Fibroblast of villous mesenchyme (primary cell): ENCODE measurements at regions not wholly inside any gene's neighbourhood (a gene's known extent, or its start where the extent isn't known, plus 50 kb on each side); places are given as distances from the start of the nearest gene placed in this dataset.

ENCODE experiments used
- DNase-seq: peaks from one replicate; pipeline ENCODE4 v3.0.0-alpha.2; 2010; ENCODE audit warnings: low read depth
- H3K4me3 ChIP-seq: 2 replicates; pipeline ENCODE4 v1.5.1; 2011; ENCODE audit warnings: low read depth, mild to moderate bottlenecking, low read length
- TF ChIP-seq, protein P1 (sequence below): IDR thresholded peaks from 2 replicates; pipeline ENCODE4 v1.5.1; 2012; ENCODE audit warnings: low read depth, mild to moderate bottlenecking, low read length; ENCODE audit not compliant: insufficient read depth

DNA sequence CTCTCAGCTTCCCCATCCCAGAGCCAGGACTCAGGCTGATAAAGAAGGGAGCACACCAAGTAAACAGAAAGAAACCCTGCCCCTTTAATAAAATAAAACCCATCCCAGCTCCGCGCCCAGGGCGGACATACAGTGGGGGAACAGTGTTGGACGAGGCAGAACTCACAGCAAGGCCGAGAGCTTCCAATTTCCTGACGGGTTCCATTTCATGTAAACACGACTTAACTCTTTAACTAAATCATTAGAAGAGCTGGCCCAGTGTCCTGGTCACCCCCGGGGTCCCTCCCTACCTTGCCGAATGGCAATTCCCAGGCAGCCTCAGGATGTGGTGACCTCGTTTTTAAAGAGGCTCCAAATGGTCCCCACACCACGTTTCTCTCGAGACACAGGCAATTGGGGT is 340.7 kb downstream of the FOXL1 start:
- no peak for DNase-seq
- H3K4me3 ChIP-seq = no peak overlapping the region
- TF ChIP-seq, protein P1, sequence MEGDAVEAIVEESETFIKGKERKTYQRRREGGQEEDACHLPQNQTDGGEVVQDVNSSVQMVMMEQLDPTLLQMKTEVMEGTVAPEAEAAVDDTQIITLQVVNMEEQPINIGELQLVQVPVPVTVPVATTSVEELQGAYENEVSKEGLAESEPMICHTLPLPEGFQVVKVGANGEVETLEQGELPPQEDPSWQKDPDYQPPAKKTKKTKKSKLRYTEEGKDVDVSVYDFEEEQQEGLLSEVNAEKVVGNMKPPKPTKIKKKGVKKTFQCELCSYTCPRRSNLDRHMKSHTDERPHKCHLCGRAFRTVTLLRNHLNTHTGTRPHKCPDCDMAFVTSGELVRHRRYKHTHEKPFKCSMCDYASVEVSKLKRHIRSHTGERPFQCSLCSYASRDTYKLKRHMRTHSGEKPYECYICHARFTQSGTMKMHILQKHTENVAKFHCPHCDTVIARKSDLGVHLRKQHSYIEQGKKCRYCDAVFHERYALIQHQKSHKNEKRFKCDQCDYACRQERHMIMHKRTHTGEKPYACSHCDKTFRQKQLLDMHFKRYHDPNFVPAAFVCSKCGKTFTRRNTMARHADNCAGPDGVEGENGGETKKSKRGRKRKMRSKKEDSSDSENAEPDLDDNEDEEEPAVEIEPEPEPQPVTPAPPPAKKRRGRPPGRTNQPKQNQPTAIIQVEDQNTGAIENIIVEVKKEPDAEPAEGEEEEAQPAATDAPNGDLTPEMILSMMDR = no peak

DNA sequence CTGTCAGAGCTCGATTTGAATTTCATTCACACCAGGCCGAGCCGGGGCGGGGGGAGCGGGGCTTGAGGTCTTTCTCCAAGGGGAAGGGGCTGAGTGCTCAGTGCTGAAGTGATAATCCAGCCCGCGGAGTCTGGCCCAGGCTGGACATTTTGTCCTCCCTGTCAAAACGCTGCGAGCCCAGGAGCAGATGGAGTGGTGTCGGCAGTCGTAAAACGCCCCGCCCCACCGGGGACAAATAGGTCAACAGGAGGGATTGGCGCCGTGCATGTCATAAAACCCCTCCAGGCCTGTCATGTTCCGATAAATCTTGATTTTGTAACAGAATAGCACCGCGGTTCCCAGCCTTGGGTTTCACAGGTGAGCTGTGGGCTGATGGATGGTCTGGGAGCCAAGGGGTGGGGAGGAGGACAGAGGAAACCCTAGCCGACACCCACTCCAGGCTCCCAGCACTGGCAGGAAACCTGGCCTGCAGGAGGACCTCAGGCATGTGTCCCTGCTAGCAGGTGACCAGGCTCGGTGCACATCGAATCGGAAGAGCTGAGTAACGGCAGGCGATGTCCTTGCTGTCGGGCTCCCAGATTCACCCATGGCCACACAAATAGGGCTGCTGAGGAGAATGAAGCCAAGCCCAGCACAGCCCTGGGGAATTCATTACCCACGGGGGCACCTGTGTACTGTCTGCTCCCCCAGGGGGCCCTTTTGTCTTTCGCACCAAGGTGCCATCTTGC is 341.4 kb downstream of the FOXL1 start:
- TF ChIP-seq, protein P1 = no peak
- no peak for DNase-seq
- H3K4me3 ChIP-seq = no peak overlapping the region

DNA sequence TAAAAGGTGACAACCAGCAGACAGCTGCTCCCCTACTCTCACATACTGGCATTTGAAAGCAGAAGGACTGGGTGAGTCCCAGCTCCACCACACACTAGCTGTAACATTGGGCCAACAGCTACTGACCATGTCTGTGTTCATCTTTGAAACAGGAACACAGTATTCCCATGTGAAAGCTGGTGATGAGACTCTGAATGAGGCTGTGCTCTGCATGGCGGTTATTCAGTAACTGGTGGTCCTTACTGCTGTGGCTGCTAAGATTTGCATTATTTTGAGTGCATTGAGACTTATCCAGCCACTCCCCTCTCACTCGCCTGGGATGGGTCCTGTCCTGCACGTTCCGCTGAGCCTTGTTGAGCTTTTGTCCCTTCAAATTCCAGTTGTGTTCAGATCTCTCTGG is 342.9 kb downstream of the FOXL1 start:
- no peak for DNase-seq
- H3K4me3 ChIP-seq = no peak overlapping the region
- TF ChIP-seq, protein P1 = no peak

DNA sequence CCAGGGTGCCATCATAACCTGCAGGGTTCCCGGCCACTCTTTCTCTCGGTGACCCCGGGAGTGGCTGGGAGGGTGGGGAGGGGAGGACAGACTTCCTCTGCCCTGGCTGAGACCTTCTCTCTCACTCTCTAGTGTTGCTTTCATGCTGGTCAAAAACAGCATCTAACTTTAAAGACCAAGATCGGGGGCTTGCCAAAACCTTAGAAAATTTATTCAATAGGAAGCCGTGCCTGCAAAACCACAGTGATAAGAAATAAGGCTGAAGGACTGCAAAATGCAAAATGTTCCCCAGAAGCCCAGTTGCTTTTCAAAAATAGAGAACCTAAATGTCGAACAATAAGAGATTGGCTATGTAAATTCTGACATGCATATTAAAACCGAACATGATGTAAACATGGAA is 344.0 kb downstream of the FOXL1 start:
- H3K4me3 ChIP-seq = no peak overlapping the region
- TF ChIP-seq, protein P1 = no peak
- no peak for DNase-seq

DNA sequence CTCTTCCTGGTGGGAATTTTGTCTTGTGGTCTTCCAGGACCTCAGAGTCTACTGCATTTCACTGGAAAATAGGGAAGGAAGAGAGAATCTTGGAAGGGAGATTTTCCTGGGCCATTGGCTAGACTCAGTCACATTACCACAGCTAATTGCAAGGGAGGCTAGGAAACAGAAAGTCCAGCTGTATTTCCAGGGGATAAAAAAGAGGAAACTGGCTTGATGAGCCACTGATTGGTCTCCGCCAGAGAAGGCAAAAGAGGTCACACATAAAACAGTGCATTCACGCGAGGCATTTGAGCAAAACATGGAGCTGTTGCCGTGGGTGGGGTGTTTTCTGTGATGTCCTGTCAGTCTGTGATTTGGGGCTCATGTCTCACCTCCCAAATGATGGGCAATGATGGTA is 345.3 kb downstream of the FOXL1 start:
- DNase-seq = no peak
- no peak overlapping the region for H3K4me3 ChIP-seq
- TF ChIP-seq, protein P1 = no peak

DNA sequence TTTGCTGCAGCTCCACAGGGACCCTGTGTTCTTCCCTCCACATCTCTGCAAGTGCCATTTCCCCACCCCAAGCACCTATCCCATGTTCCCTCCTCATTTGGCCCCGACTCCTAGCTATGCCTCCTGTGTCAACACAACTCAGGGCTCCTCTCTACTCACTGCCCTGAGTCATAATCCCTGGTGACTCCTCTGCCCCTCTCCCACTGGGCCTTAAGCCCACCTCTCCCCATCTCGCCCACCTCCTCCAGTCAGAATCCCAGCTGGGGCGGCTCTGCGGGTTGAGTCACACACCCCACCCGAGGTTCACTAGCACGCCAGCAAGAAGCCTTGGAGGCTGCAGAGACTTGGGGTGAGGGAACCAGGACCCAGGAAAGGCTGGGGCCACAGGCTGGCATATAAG is 346.2 kb downstream of the FOXL1 start:
- H3K4me3 ChIP-seq = no peak overlapping the region
- peak; percentile 65 for DNase-seq
- TF ChIP-seq, protein P1 = no peak
